ENCODE measurements at regions not wholly inside any gene's neighbourhood (a gene's known extent, or its start where the extent isn't known, plus 50 kb on each side); places are given as distances from the start of the nearest gene placed in this dataset.

GRCh38 chr15:39444735-39445470, 136.0 kb upstream of the THBS1 start:
- DNase-seq = no peak

GRCh38 chr15:39445931-39446330, 134.9 kb upstream of the THBS1 start:
- DNase-seq = no peak

- DNase-seq = no peak
Observed at GRCh38 chr15:39447346-39447745, 133.5 kb upstream of the THBS1 start.

GRCh38 chr15:39447881-39448280, 133.0 kb upstream of the THBS1 start:
- peak; percentile 21 for DNase-seq

- no peak for DNase-seq
Observed at GRCh38 chr15:39448409-39448808, 132.5 kb upstream of the THBS1 start.

GRCh38 chr15:39451121-39451688, 129.7 kb upstream of the THBS1 start:
- DNase-seq = no peak

GRCh38 chr15:39451871-39452270, 129.0 kb upstream of the THBS1 start:
- no peak for DNase-seq

GRCh38 chr15:39453620-39454019, 127.3 kb upstream of the THBS1 start:
- DNase-seq = peak; percentile 89

- peak; percentile 61 for DNase-seq
Observed at GRCh38 chr15:39454189-39454986, 126.5 kb upstream of the THBS1 start.

- DNase-seq = no peak
Observed at GRCh38 chr15:39455471-39455991, 125.3 kb upstream of the THBS1 start.

- no peak for DNase-seq
Observed at GRCh38 chr15:39456159-39456558, 124.7 kb upstream of the THBS1 start.

- no peak for DNase-seq
Observed at GRCh38 chr15:39456582-39457330, 124.1 kb upstream of the THBS1 start.

- DNase-seq = no peak
Observed at GRCh38 chr15:39458131-39458530, 122.7 kb upstream of the THBS1 start.

GRCh38 chr15:39459548-39459947, 121.3 kb upstream of the THBS1 start:
- DNase-seq = no peak

GRCh38 chr15:39460748-39461147, 120.1 kb upstream of the THBS1 start:
- DNase-seq = no peak

GRCh38 chr15:39461536-39462130, 119.2 kb upstream of the THBS1 start:
- no peak for DNase-seq

GRCh38 chr15:39462691-39463090, 118.2 kb upstream of the THBS1 start:
- DNase-seq = no peak

GRCh38 chr15:39465843-39466749, 114.8 kb upstream of the THBS1 start:
- DNase-seq = no peak

GRCh38 chr15:39466750-39467105, 114.2 kb upstream of the THBS1 start:
- no peak for DNase-seq

- peak; percentile 97 for DNase-seq
Observed at GRCh38 chr15:39468331-39468730, 112.5 kb upstream of the THBS1 start.

GRCh38 chr15:39468828-39469227, 112.1 kb upstream of the THBS1 start:
- DNase-seq = peak; percentile 80
